Esophagus mucosa (tissue), 1 donor: ENCODE measurements at regions not wholly inside any gene's neighbourhood (a gene's known extent, or its start where the extent isn't known, plus 50 kb on each side); places are given as distances from the start of the nearest gene placed in this dataset.
"Not testable (repeated sequence)": the region's sequence is repeated elsewhere in the genome, so short reads cannot be mapped to it uniquely, and the experiment has no call there.

Source experiments
- ATAC-seq: fragments of 200-7000 bp; cut with Tn5 transposase; one replicate; pipeline ENCODE4 v1.9.1; 2020
- donor health status: DM: yes; HTN: yes; CAD: no.

- ATAC-seq: not testable (repeated sequence)
Observed at GRCh38 chr7:19954166-19954565, 180.7 kb upstream of the TMEM196 start.

DNA sequence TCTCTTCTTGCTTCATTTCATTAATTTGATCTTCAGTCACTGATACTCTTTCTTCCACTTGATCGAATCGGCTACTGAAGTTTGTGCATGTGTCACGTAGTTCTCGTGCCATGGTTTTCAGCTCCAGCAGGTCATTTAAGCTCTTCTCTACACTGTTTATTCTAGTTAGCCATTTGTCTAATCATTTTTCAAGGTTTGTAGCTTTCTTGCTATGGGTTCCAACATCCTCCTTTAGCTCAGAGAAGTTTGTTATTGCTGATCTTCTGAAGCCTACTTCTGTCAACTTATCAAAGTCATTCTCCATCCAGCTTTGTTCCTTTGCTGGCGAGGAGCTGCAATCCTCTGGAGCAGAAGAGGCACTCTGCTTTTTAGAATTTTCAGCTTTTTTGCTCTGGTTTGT, 180.0 kb upstream of the TMEM196 start:
- ATAC-seq: not testable (repeated sequence)

GRCh38 chr7:19948160-19948559, 174.7 kb upstream of the TMEM196 start:
- no peak for ATAC-seq

DNA sequence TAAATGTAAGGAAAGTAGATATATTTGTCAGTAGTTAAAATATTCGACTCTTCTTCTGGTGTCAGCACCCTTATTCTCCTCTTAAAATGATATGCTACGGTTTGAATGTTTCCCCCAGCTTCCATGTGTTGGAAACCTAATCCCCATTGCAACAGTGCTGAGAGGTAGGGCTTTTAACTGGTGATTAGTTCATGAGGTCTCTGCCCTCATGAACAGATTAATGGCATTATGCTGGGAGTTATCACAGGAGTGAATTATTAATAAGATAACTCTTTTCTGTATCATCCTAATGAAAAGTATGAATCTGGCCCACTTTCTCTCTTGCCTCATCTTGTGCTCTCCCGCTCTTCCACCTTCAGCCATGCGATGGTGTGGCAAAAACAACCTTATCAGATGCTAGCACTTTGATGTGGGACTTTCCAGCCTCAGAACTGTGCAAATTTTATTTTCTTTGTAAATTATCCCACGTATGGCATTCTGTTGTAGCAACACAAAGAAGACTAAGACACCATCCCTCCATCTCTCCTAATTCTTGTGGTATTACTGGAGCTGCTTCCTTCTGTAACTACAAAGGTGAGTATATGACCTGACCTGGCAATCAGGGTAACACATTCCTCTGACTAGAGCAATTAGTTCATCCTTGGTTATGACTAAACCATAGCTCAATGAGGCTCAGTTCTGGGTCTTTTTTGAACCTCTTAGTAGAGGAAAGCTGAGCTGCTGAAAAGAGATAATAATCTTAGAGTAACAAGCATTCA, 171.1 kb upstream of the TMEM196 start:
- ATAC-seq: no peak

DNA sequence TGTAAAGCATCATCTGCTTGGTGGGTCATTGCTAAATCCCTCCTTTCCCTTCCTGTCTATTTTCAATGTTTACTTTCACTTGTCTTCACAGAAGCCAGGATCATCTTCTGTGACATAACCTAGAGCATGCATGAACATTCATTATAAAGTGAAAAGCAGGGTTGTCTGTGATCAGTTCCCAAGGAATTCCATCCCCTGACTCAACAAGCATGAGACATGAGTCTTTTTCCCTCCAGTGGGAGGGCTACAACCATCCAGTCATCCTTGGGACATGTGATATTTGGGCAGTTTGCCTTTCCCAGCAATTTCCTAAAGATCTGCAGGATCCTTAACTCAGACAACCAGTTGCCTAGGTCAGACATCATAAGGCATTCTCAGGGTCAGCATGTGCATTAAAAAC, 166.3 kb upstream of the TMEM196 start:
- ATAC-seq: no peak

GRCh38 chr7:19932549-19933249, 159.3 kb upstream of the TMEM196 start:
- ATAC-seq: no peak

- no peak for ATAC-seq
Observed at GRCh38 chr7:19930851-19931250, 157.4 kb upstream of the TMEM196 start.

DNA sequence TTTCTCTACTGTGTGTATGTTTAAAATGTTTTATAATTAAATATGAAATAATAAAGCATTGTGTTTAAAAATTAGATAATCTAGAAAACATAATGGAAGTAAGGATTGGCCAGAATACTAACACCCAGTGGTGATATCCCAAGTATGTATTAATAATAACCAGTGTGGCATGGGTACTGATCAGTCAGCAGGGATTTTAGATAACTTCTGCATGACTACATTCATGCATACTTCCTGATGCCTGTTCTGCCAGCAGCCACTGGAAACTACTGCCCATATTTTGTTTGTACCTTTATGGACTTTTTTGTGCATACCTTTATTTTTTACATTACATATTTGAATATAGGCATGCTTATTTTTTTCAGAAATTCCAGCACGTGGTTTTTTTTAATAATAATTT, 156.6 kb upstream of the TMEM196 start:
- no peak for ATAC-seq

- ATAC-seq: no peak
Observed at GRCh38 chr7:19928247-19928646, 154.8 kb upstream of the TMEM196 start.

DNA sequence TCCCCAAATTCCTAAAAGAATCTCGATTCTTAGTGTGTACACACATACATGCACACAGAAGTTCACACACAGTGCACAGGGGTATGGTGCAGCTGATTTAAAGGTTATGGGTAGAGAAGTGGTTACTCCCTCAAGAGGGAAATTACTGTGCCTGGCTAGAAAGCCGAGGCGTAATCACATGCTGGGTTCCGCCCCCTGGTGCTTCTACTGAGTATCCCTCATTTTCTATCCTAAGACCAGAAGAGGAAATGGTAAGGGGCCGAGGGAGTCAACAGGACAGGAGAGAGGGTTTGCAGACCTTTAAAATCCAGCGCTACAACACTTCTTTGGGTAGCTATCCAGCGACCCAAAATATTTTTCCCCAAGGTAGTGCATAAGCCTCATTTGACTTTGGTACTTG, 147.3 kb upstream of the TMEM196 start:
- ATAC-seq: no peak

- no peak for ATAC-seq
Observed at GRCh38 chr7:19920166-19920565, 146.7 kb upstream of the TMEM196 start.

DNA sequence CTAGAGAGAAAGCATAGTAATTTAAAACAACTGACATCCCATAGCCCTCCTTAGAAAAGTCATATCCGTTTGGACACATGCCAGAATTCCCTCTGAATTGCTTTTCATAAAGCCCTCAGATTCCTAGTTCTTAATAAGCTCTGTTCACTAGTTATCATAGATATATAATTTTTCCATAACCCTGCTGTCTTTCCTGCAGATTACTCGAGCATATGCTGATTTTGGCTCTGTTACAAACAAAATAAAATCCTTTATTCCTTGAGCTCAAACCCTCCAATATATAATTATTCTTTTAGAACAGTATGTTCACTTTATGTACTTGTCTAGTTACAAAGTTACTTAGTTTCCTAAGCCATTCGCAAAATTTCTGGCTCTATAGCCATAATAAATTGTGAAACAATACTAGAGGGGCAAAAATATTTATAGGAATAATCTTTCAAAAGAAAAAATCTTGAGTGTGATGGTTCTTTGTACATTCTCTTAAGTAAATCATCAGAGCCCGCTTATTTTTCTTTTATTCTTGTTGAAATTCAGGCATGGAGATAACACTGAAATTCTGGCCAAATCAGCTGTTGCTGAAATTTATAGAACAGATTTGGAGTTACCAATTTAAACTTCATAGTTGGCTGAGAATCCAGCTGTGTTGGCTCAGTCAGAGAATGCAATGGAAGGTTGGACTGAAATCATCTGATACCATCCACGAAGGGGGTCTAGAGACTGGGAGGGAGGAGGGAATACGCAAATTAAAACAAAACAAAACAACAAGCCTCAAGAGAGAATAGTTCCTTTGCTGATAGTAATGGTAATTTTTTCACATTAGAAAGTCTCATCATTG, 146.1 kb upstream of the TMEM196 start:
- ATAC-seq: no peak

GRCh38 chr7:19916046-19916445, 142.6 kb upstream of the TMEM196 start:
- ATAC-seq: no peak

- ATAC-seq: no peak
Observed at GRCh38 chr7:19915596-19915995, 142.2 kb upstream of the TMEM196 start.

- ATAC-seq: no peak
Observed at GRCh38 chr7:19914866-19915265, 141.4 kb upstream of the TMEM196 start.

- ATAC-seq: no peak
Observed at GRCh38 chr7:19900118-19900517, 126.7 kb upstream of the TMEM196 start.

DNA sequence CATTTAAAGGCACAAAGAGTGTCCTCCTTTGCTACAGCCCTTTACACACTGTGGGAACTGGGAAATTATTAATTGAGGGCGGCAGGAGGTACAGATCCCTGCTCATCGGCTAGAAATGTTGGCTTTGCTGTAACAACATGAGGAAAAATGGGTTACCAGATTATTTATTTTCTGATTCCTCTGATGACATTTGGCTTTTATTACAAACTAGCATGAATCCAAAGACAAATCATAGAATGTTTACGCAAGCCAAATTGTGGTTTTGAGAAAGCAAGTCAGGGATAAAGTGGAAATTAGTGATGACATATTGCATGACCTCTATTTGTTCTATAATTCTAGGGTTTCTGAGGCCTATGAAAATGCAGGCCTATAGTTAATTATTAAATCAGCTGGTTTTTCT, 126.1 kb upstream of the TMEM196 start:
- no peak for ATAC-seq

GRCh38 chr7:19882893-19883292, 109.5 kb upstream of the TMEM196 start:
- ATAC-seq: not testable (repeated sequence)

- ATAC-seq: no peak
Observed at GRCh38 chr7:19872094-19872493, 98.7 kb upstream of the TMEM196 start.

GRCh38 chr7:19871102-19871501, 97.7 kb upstream of the TMEM196 start:
- ATAC-seq: no peak

DNA sequence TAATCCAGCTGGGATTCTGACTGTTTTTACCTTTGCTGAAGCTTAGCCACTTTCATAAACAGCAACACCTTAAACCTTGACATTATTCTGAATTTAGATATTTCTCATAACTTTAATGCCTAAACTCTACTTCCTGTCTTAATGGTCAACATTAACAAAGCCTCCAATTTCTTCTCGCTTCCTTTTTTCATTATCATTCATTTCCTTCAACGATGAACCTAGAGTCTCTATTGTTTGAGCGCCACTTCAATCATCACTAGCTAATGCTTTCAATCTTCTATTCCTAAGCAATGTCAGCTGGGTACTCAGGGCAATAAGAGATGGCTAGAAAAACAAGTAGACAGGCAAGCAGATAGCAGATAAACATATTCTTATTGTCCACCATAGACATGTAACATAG, 96.6 kb upstream of the TMEM196 start:
- no peak for ATAC-seq

DNA sequence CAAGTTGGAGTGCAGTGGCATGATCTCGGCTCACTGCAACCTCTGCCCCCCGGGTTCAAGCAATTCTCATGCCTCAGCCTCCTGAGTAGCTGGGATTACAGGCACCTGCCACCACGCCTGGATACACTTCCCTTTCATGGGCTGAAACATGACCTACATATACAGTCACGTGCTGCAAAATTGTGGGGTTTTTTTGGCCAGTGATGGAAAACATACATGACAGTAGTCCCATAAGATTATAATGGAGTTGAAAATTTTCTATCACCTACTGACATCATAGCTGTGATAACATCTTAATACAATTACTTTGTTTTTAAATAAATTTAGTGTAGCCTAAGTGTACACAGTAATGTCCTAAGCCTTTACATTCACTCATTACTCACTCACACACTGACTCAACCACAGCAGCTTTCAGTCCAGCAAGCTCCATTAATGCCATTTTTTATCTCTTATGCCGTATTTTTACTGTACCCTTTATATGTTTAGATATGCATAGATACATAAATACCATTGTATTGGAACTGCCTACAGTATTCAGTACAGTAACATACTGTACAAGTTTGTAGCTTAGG, 79.9 kb upstream of the TMEM196 start:
- no peak for ATAC-seq

DNA sequence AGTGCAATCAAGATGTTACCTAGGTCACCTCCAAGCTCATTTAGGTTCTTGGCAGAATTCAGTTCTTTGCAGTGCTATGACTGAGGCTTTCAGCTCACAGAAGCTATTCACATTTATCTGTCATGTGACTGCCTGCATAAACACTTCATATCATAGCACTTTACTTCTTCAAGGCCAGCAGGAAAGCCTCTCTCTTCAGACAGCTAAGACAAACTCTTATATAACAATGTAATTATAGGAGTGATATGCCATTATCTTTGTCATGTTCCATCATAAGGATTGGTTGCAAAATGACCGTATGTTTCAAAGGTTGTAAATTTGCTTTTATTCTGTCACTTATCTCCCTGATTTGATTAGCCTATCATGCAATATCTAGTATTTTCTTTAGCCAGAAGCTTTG, 78.8 kb upstream of the TMEM196 start:
- ATAC-seq: no peak
